ENCODE measurements at regions not wholly inside any gene's neighbourhood (a gene's known extent, or its start where the extent isn't known, plus 50 kb on each side); places are given as distances from the start of the nearest gene placed in this dataset.

- DNase-seq (ENCODE audit: low read depth in 2 of 2), result no peak
Observed at GRCh38 chr1:5812295-5812694, 179.9 kb downstream of the NPHP4 start.

GRCh38 chr1:5811419-5811818 lies 180.8 kb downstream of the NPHP4 start:
- DNase-seq (ENCODE audit: low read depth in 2 of 2), result no peak

- DNase-seq (ENCODE audit: low read depth in 2 of 2), result no peak
Observed at GRCh38 chr1:5810553-5811270, 181.5 kb downstream of the NPHP4 start.

- no peak for DNase-seq (ENCODE audit: low read depth in 2 of 2)
Observed at GRCh38 chr1:5810131-5810530, 182.1 kb downstream of the NPHP4 start.

GRCh38 chr1:5809207-5809788 lies 182.9 kb downstream of the NPHP4 start:
- no peak for DNase-seq (ENCODE audit: low read depth in 2 of 2)

- DNase-seq (ENCODE audit: low read depth in 2 of 2), result no peak
Observed at GRCh38 chr1:5803851-5804250, 188.4 kb downstream of the NPHP4 start.

- DNase-seq (ENCODE audit: low read depth in 2 of 2), result no peak
Observed at GRCh38 chr1:5802606-5803005, 189.6 kb downstream of the NPHP4 start.

GRCh38 chr1:5798904-5799303 lies 193.3 kb downstream of the NPHP4 start:
- DNase-seq (ENCODE audit: low read depth in 2 of 2), result no peak

- no peak for DNase-seq (ENCODE audit: low read depth in 2 of 2)
Observed at GRCh38 chr1:5798151-5798730, 194.0 kb downstream of the NPHP4 start.

- DNase-seq (ENCODE audit: low read depth in 2 of 2), result no peak
Observed at GRCh38 chr1:5796028-5796427, 196.2 kb downstream of the NPHP4 start.

- no peak for DNase-seq (ENCODE audit: low read depth in 2 of 2)
Observed at GRCh38 chr1:5794279-5794678, 197.9 kb downstream of the NPHP4 start.

GRCh38 chr1:5793516-5793915 lies 198.7 kb downstream of the NPHP4 start:
- no peak for DNase-seq (ENCODE audit: low read depth in 2 of 2)

- no peak for DNase-seq (ENCODE audit: low read depth in 2 of 2)
Observed at GRCh38 chr1:5781079-5781478, 211.1 kb downstream of the NPHP4 start.

GRCh38 chr1:5780324-5780716 lies 211.9 kb downstream of the NPHP4 start:
- DNase-seq (ENCODE audit: low read depth in 2 of 2), result no peak

GRCh38 chr1:5779608-5780323 lies 212.5 kb downstream of the NPHP4 start:
- no peak for DNase-seq (ENCODE audit: low read depth in 2 of 2)

GRCh38 chr1:5776035-5776550 lies 216.1 kb downstream of the NPHP4 start:
- DNase-seq (ENCODE audit: low read depth in 2 of 2), result no peak

- DNase-seq (ENCODE audit: low read depth in 2 of 2), result no peak
Observed at GRCh38 chr1:5774019-5774418, 218.2 kb downstream of the NPHP4 start.

GRCh38 chr1:5771788-5772187 lies 220.4 kb downstream of the NPHP4 start:
- no peak for DNase-seq (ENCODE audit: low read depth in 2 of 2)

GRCh38 chr1:5770981-5771765 lies 221.1 kb downstream of the NPHP4 start:
- DNase-seq (ENCODE audit: low read depth in 2 of 2), result no peak

- DNase-seq (ENCODE audit: low read depth in 2 of 2), result no peak
Observed at GRCh38 chr1:5769760-5770159, 222.5 kb downstream of the NPHP4 start.

- no peak for DNase-seq (ENCODE audit: low read depth in 2 of 2)
Observed at GRCh38 chr1:5769146-5769545, 223.1 kb downstream of the NPHP4 start.

- no peak for DNase-seq (ENCODE audit: low read depth in 2 of 2)
Observed at GRCh38 chr1:5768014-5768413, 224.2 kb downstream of the NPHP4 start.

Data from fibroblast of skin of left biceps (primary cell).